Stimulated activated CD8-positive, alpha-beta memory T cell treated with anti-CD3 and anti-CD28 coated beads, Interleukin-15, amount 100 ng/mL, for 48 hours (primary cell): ENCODE measurements at regions not wholly inside any gene's neighbourhood (a gene's known extent, or its start where the extent isn't known, plus 50 kb on each side); places are given as distances from the start of the nearest gene placed in this dataset.

Source experiments
- DNase-seq, 2 donors: peaks; one replicate each; pipeline ENCODE4 v3.0.0-alpha.2; 2020; ENCODE audit warnings: low read depth in 2 of 2

- no peak for DNase-seq
Measured at GRCh38 chr2:199025146-199025545, 432.6 kb downstream of the SATB2 start.

DNA sequence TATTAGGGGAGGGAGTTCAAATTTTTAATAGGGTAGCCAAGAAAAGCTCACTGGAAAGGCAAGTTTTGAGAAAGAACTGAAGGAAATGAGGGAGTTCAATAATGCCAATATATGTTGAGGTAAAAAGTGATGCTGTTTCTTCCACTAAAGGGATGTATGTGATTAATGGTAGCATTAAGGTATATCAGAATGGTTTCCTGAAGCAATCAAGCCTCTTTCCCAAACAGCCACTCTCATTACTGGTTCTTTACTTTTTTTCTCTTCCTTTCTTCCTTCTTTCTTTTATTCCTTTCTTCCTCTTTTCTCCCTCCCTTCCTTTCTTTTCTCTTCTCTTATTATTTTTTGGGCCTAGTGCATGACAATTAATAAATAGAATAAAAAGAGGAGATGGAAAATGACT lies 433.5 kb downstream of the SATB2 start:
- DNase-seq, result no peak

DNA sequence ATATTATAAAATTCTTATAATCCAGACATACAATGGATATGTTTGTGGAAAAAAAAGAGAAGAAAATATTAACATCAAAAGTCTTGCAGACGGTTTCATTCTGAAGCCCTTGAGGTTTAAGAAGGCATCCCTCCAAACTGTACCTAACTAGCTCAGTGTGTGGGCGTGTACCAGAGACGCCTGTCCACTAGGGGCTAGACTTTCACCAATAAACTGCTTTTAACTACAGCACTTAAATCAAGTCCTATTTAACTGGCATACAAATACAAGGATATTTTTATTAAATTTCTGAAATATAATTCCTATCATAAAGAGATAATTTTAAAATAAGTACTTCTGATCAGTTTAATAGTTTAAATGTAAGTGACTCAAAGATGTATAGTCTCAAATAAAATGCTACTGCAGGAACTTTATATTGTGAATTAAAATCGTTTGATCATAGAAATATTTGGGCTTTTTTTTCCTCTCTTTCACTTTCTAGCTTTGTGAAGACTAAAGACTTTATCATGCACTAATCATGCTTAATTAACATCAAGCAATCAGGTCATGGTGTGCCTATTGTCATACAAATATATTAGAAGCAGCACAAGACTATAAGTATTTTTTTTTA lies 437.7 kb downstream of the SATB2 start:
- DNase-seq, result no peak

GRCh38 chr2:199018826-199019225 lies 438.9 kb downstream of the SATB2 start:
- DNase-seq, result no peak

DNA sequence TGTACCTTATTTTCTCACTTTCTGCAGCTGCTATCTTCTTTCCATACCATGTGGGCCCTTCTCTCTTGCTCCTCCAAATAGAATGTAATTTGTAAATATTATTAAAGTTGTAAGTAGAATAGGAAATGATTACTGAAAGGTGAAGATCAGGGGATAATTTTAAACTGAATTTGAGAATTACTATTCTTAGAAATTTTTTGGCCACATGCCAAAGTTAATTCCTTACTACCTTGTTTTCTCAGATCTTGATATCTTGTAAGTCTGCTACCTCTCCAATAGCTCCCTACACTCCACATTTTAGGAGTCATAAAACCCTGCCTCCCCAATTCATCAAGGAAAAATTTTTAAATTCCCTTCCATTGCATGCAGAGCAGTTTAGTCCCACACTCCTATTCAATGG lies 442.7 kb downstream of the SATB2 start:
- no peak for DNase-seq

DNA sequence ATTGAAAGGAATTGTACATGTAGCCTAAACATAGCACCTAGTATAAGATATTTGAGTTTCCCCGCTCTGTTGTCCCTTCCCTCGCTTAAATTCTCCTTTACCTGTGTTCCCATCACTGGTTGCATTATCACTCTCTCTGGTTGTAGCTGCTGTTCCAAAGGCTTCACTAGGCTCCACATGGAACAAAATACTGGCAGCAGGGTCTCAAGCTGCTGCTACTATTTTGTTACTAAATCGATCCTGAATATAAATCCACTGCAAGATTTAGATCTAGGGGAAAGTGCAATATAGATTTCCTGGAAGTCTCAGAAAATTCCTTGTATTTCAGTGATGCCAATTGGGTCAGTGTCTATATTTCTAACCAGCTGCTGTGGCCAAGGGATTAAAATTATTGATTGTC lies 443.5 kb downstream of the SATB2 start:
- DNase-seq, result no peak

DNA sequence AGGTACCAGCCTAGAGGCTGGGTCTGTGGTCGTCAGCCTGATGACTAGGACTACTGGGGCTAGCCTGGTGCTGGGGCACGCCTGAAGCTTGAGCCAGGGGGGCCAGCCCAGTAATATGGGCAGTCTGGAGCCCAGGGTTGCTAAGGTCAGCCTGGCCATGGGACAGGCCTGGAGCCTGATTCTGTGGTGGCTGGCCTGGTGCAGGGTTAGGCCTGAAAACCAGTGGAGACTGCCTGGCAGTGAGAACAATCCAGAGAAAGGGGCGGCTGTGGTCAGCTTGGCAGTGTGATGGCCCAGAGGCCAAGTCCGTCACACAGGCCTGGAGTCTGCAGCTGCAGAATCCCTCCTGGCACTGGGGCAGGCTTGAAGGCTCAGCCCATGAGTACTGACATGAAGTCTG lies 445.8 kb downstream of the SATB2 start:
- DNase-seq, result no peak

DNA sequence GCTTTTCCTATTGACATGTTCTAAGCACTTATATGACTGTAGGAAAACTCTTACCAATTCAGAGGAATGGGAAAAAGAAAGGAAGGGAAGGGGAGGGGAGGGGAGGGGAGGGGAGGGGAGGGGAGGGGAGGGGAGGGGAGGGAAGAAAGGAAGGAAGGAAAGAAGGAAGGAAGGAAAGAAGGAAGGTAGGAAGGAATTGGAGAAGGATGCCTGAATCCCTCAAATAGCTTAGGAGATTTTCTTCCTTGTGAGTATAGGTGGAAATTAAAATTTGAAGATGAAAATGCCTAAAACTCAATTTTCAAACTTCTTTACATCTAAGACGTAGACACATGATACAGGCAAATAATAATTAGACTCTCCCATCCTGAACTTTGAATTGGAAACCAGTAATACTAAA lies 463.1 kb downstream of the SATB2 start:
- DNase-seq, result no peak

DNA sequence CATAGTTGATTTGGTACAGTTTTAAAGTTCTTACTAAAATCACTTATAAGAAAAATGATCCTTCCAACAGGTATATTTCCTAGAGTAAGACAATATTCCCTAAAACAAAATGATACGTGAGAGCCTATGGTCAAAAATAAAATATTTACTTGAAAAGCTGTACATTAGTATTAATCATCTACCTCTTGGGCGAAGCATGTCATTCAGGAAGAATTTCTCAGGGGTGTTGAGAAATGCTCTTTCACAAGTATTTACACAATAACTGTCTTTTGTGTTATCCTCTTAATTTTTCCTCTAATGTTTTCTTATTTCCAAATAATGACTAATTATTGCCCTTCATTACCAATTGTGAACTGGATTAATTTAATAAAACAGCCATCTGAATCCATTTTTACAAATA lies 466.3 kb downstream of the SATB2 start:
- DNase-seq, result no peak

- no peak for DNase-seq
Measured at GRCh38 chr2:198975779-198976178, 482.0 kb downstream of the SATB2 start.

- DNase-seq, result no peak
Measured at GRCh38 chr2:198973785-198974184, 484.0 kb downstream of the SATB2 start.

DNA sequence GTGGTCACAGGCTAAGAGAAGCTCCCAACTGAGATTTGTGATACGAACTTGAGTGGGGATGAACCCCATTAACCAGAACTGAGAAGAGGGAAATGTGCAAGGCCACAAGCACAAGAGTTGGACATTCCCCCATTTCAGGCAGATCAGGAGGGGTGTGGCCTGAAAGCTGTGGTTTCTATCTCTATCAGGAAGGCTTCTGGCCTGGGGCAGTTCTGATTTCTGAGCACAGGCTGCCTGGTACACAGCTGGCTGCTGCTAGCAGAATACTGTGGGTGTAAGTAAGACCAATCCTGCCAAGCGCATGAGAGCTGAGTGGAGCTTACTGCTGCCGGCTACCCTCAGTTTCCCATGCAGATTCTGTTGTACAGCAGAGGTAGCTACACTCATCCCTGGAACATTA lies 484.6 kb downstream of the SATB2 start:
- no peak for DNase-seq

GRCh38 chr2:198968545-198968944 lies 489.2 kb downstream of the SATB2 start:
- no peak for DNase-seq

GRCh38 chr2:198966269-198966668 lies 491.5 kb downstream of the SATB2 start:
- DNase-seq, result no peak

DNA sequence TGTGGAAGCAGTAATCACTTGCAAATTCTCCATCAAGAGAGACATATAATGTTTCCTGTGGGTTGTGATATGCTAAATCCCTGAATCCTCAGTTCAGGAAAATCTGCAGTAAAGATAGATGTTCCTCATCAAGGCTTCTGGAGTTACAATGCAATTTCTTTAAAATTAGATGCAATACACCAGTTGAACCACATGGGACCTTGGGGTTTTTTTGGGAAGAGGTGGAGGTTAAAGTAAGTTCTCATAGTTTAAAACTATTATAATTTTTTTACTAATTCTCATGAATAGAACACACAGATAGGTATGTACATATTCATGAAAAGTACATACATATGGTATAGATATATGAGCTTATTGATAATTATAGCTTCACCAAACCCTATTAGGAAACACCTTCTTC lies 496.2 kb downstream of the SATB2 start:
- no peak for DNase-seq

DNA sequence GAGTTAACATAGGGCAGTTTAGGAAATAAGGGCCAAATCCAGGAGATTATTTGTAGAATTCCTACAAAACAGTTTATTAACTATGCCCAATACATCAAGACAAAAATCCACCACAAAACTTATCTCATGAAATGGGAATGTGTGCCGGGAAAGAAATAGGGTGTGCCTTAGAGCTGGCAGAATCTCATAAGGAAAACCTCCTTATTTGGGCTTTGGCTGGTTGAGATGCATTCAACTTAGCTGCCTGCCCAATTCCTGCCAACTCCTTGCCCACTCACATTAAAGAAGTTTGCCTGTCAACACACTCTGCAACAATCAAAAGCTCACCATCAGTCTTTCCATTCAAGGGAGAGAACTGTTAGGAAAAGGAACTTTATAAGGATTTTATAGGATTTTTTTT lies 500.6 kb downstream of the SATB2 start:
- DNase-seq, result no peak

GRCh38 chr2:198953328-198953727 lies 504.4 kb downstream of the SATB2 start:
- no peak for DNase-seq

DNA sequence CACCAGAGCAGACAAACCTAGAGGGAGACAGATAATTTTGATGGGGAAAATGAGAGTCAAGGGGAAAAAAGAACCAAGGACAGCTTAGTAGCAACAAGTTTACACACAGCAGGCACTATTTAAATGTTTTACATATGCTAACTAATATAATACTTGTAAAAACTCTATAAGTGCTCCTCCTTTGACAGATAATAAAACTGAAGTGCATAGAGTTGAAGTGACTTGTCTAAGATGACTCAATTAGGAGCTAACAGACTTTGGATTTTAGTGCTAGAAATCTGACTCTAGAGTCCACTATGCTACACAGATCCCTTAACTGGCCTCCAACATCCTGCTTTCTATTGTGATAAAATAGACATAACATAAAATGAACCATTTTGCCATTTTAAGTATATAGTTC lies 506.9 kb downstream of the SATB2 start:
- DNase-seq, result no peak

GRCh38 chr2:198945496-198945895 lies 512.2 kb downstream of the SATB2 start:
- DNase-seq, result no peak

- DNase-seq, result no peak
Measured at GRCh38 chr2:198930170-198930569, 527.6 kb downstream of the SATB2 start.

- DNase-seq, result no peak
Measured at GRCh38 chr2:198928026-198928425, 529.7 kb downstream of the SATB2 start.

- DNase-seq, result no peak
Measured at GRCh38 chr2:198917926-198918720, 539.6 kb downstream of the SATB2 start.

GRCh38 chr2:198917275-198917674 lies 540.5 kb downstream of the SATB2 start:
- DNase-seq, result no peak
